ENCODE measurements at regions not wholly inside any gene's neighbourhood (a gene's known extent, or its start where the extent isn't known, plus 50 kb on each side); places are given as distances from the start of the nearest gene placed in this dataset.

- no peaks in the 10 kb centered on the region for H3K36me3 ChIP-seq (ENCODE audit: control insufficient read depth in 2 of 2, insufficient read depth in 1 of 2, low read length in 2 of 2)
- POLR2A ChIA-PET, result no interaction called here
- no peaks in the 10 kb centered on the region for H3K9me3 ChIP-seq (ENCODE audit: control insufficient read depth, insufficient read depth, low read depth, low read length)
- no peak overlapping the region for H3K27ac ChIP-seq (ENCODE audit: extremely low read depth, low read depth, low read length)
- CTCF ChIA-PET, result no interaction called here
- no peak overlapping the region for H3K4me3 ChIP-seq (ENCODE audit: low read depth, low read length)
- no peaks in the 10 kb centered on the region for H3K4me1 ChIP-seq (ENCODE audit: control insufficient read depth, insufficient read depth, low read length)
- TF ChIP-seq ZNF785 (tag by site-specific recombination; IDR thresholded peaks at IDR 0.05) (no peak), KLF1 (tag by site-specific recombination; IDR thresholded peaks at IDR 0.05) (no peak), ZNF654 (tag by site-specific recombination; IDR thresholded peaks at IDR 0.05; ENCODE audit: low read depth) (no peak), ZSCAN18 (tag by site-specific recombination; IDR thresholded peaks at IDR 0.05) (no peak), TCF7L2 (IDR thresholded peaks at IDR 0.05; ENCODE audit: borderline replicate concordance, low read depth, low read length) (no peak), ZNF701 (tag by site-specific recombination; IDR thresholded peaks at IDR 0.05) (no peak), PBX3 (CRISPR knock-in tag; IDR thresholded peaks at IDR 0.05) (no peak), RBAK (tag by site-specific recombination; IDR thresholded peaks at IDR 0.05) (no peak), OSR2 (tag by site-specific recombination; IDR thresholded peaks at IDR 0.05) (no peak), EGR2 (tag by site-specific recombination; IDR thresholded peaks at IDR 0.05; ENCODE audit: low read depth) (no peak), ZNF274 (IDR thresholded peaks at IDR 0.05; ENCODE audit: low read length) (no peak), ZNF274 (tag by site-specific recombination; IDR thresholded peaks at IDR 0.05; ENCODE audit: borderline replicate concordance) (no peak), MYNN (tag by site-specific recombination; IDR thresholded peaks at IDR 0.05; ENCODE audit: borderline replicate concordance) (no peak), ZNF221 (tag by site-specific recombination; IDR thresholded peaks at IDR 0.05; ENCODE audit: borderline replicate concordance) (no peak), ZNF391 (tag by site-specific recombination; IDR thresholded peaks at IDR 0.05; ENCODE audit: borderline replicate concordance, low read depth) (no peak), ZNF513 (tag by site-specific recombination; IDR thresholded peaks at IDR 0.05) (no peak), ZNF658 (tag by site-specific recombination; IDR thresholded peaks at IDR 0.05) (no peak), ZNF311 (tag by site-specific recombination; IDR thresholded peaks at IDR 0.05; ENCODE audit: borderline replicate concordance) (no peak), ZNF561 (tag by site-specific recombination; IDR thresholded peaks at IDR 0.05; ENCODE audit: borderline replicate concordance) (no peak), REST (tag by site-specific recombination; IDR thresholded peaks at IDR 0.05) (no peak), ZBTB10 (tag by site-specific recombination; IDR thresholded peaks at IDR 0.05) (no peak)
These were observed 307.0 kb upstream of the CWC22 start for GRCh38 chr2:180314086-180314485.
